ENCODE measurements at regions not wholly inside any gene's neighbourhood (a gene's known extent, or its start where the extent isn't known, plus 50 kb on each side); places are given as distances from the start of the nearest gene placed in this dataset.
A peak's percentile ranks its signal among the peaks of the same experiment; 100 is the strongest.
"Not testable (repeated sequence)": the region's sequence is repeated elsewhere in the genome, so short reads cannot be mapped to it uniquely, and the experiment has no call there.

DNA sequence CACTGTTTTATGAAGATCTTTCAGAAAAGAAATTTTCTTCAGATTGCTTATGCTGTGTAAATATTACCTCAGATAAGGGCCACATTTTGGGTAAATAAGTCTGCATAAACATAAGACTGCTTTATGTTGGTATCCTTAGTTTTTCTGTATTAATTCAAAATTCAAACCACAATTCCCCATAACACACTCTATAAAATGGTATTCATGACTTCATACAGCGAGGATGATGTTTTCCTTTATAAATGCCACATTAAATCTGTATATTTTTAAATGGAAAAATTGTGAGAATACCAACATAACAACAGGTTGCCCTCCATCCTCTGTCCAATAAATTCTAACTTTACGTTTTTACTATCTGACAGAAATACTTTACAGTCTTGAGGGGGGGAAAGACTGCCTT, 248.7 kb upstream of the CXADR start:
- no peak for DNase-seq (ENCODE audit: low read depth, low spot score)

DNA sequence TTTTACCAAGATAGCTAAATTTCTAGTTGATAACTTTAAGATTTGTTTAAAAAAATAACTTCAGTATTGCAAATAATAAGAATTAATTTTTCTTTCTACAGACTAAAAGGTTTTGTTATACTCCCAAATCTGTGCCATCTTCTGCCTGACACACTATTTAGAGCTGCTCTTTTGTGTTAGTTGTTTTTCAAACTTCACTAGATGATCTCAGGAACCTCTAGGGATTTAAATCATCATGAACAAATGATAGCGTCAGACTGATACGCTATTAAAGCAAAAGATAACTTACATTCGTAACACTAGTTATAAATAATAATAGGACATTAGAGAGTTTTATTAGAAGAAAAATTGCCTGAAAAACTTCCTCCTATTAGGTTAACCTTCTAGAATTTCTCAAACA, 243.1 kb upstream of the CXADR start:
- no peak for DNase-seq (ENCODE audit: low read depth, low spot score)

DNA sequence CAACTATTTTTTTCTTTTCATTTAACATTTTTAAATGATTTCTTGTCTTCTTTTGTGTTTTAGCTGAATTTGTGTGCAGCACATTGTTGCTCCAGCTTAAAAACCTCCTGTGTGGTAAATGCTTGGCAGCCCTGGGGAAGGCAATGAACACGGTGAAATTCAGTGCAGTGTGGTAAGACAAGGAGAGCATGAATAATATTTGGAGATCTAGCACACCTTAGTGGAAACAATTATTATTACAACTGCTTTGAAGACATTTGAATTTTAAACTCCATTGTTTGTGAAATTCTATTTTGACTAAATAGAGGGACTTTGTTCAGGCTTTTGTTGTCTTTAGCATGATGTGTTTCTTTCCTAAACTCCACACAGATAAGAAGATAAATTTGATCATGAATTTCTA, 242.6 kb upstream of the CXADR start:
- peak; percentile 36 for DNase-seq (ENCODE audit: low read depth, low spot score)

DNA sequence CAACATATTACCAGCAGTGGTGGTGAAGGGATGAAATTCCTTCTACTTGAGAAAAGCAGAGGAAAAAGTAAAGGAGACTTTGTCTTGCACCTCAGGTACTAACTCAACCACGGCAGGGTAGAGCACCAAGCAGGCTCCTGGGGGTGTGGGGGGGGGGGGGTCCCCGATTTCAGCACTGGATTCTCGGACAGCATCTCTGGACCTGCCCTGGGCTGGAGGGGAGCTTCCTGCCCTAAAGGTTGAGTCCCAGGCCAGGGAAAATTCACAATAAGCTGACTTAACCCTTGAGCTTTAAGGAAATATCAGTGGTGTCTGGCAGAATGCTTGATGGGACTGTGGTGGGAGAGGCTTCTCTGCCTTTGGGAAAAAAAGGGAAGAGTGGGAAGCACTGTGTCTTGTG, 233.2 kb upstream of the CXADR start:
- DNase-seq (ENCODE audit: low read depth, low spot score), result no peak

DNA sequence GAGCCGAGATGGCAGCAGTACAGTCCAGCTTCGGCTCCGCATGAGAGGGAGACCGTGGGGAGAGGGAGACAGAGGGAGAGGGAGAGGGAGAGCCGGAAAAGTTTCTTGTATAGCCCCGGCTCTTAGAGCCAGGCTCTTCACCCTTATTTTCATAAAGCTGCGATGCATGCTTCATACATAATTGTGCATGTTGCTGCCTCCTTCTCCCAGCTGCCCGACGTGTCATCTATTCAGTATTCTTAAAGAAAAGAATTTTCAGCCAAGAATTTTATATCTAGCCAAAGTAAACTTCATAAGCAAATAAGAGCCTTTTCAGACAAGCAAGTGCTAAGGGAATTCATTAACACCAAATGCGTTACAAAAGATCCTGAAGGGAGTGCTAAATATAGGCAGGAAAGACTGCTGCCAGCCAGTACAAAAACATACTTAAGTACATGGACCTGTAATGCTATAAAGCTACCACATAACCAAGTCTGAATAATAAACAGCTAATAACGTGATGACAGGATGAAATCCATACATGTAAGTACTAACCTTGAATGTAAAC, 219.8 kb upstream of the CXADR start:
- not testable (repeated sequence) for DNase-seq (ENCODE audit: low read depth, low spot score)

DNA sequence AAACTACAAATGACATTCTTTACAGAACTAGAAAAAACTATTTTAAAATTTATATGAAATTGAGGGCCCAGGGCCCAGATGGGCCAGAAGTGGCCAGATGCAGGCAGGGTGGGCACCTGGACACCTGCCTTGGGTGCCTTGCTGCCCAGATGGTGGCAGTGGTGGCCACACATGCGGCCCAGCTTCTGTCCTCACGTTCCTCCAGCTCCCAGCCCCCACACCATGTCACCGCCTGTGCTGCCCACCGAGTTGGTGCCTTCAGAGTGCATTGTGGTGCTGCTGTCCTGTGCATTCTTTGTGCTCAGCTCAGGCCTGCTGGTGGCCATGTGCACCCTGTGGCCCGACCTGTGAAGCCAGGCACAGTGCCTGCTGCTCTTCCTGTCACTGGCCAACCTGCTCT, 216.8 kb upstream of the CXADR start:
- DNase-seq (ENCODE audit: low read depth, low spot score), result no peak

DNA sequence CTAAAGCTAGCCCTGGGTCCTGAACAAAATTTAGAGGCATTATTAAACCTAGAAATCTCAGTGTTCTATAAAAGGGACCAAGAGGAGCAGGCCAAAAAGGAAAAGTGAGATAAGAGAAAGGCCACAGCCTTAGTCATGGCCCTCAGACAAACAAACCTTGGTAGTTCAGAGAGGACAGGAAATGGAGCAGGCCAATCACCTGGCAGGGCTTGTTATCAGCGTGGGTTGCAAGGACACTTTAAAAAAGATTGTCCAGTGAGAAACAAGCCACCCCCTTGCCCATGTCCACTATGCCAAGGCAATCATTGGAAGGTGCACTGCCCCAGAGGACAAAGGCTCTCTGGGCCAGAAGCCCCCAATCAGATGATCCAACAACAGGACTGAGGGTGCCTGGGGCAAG, 213.3 kb upstream of the CXADR start:
- not testable (repeated sequence) for DNase-seq (ENCODE audit: low read depth, low spot score)

DNA sequence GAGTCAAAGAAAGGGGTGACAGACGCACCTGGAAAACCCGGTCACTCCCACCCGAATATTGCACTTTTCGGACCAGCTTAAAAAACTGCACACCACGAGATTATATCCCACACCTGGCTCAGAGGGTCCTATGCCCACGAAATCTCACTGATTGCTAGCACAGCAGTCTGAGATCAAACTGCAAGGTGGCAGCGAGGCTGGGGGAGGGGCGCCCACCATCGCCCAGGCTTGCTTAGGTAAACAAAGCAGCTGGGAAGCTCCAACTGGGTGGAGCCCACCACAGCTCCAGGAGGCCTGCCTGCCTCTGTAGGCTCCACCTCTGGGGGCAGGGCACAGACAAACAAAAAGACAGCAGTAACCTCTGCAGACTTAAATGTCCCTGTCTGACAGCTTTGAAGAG, 185.1 kb upstream of the CXADR start:
- not testable (repeated sequence) for DNase-seq (ENCODE audit: low read depth, low spot score)

DNA sequence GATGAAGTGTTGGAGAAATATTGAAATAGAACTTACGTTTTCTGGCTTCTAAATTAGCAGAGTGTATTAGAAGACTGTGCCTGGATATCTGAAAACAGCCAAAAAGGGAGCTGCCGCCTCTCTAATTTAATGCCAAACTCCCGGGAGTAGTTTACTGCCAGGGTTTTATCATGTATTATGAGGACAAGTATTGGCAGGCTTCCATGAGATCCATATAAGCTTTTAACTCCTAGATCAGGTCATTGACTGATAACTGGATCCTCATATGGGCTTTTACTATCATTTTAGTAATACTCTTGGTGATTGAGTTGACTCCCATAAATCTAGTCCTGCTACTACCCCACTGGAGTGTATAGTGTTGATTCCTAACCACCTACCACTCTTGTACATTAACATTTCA, 178.4 kb upstream of the CXADR start:
- no peak for DNase-seq (ENCODE audit: low read depth, low spot score)

DNA sequence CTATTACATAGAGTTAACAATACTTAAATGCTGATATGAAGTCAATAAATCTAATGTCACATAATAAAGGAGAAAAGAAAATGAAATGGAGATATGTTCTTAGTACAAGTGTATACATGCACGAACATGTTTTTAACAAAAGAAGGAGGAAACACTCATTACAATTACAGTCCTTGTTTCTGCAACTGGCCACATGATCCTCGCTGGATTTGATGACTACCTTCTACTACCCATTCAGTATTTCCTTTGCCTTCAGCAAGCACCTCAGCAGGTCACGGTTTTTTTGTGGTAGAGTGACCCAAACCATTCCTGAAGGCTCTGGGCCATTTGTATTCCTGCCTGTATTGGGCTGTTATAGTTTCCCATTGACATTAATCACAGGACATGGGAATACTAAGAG, 172.8 kb upstream of the CXADR start:
- DNase-seq (ENCODE audit: low read depth, low spot score), result no peak

DNA sequence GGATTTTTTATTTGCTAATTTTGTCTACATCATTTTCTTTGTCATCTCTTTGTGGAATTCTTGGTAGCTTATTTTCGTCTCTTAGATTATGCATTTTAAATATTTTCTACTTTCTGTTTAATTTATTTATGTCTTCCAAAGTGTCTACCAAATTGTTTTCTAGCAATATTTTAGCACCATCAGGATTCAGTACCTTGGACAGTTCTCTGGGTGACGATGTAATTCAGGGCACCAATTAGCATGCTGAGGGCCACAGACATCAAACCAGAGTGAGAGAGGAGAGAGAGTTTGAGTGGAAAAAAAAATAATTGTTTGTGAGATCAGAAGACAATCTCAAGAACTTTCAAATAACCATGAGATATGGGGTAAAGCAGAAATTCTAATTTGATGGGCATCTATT, 169.8 kb upstream of the CXADR start:
- no peak for DNase-seq (ENCODE audit: low read depth, low spot score)

DNA sequence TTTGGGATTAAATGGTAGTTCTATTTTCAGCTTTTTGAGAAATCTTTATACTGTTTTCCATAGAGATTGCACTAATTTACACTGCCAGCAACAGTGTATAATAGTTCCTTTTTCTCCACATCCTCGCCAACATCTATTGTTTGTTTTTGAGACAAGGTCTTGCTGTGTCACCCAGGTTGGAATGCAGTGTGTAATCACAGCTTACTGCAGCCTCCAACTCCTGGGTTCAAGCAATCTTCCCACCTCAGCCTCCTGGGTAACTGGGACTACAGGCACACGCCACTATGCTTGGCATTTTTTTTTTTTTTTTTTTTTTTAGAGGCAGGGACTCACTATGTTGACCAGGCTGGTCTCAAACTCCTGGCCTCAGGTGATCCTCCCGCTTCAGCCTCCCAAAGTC, 164.5 kb upstream of the CXADR start:
- no peak for DNase-seq (ENCODE audit: low read depth, low spot score)

DNA sequence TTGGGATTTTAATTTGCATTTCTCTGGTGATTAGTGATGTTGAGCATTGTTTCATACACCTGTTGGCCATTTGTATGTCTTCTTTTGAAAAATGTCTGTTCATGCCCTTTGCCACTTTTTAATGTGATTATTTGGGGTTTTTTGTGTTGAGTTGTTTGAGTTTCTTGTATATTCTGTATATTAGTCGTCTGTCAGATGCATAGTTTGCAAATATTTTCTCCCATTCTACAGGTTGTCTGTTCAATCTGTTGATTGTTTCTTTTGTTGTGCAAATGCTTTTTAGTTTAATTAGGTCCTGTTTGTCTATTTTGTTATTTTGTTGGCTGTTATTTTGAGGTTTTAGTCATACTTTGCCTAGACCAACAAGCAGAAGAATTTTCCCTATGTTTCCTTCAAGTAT, 164.0 kb upstream of the CXADR start:
- no peak for DNase-seq (ENCODE audit: low read depth, low spot score)

DNA sequence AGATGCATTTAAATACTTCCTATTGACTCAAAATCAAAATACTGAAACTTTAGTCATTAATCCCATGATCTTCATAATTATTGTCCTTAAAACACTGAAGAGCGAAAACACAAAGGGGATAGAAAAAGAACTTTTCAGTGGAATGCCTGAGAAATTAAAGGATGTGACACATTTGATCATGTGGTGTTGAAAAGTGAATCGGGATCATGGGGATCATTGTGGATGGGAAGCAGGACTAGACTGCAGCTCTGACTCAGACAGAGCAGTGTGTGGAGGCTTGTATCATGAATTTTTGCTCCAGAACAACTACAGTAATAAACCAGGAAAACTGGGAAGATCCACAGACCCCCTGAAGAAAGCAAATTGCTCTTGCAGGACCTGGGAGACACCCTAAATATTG, 161.1 kb upstream of the CXADR start:
- no peak for DNase-seq (ENCODE audit: low read depth, low spot score)

DNA sequence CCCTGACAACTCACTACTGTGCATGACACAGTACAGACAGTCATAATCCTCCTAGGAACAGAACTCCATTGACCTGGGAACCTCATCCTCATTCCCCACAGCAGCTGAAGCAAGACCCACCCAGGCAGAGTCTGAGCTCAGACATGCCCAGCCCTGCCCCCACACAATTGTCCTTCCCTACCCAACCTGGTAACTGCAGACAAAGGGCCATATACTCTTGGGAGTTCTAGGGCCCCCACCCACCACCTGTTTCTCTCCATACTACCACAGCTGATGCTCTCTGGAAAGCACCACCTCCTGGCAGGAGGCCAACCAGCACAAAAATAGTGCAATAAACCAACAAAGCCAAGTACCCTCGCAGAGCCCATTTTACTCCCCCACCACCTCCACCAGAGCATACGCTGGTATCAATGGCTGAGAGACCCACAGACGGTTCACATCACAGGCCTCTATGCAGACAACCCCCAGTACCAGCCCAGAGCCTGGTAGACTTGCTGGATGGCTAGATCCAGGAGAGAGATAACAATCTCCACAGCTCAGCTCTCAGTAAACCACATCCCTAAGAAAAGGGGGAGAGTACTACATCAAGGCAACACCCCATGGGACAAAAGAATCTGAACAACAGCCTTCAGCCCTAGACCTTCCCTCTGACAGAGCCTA, 159.7 kb upstream of the CXADR start:
- DNase-seq (ENCODE audit: low read depth, low spot score), result no peak

DNA sequence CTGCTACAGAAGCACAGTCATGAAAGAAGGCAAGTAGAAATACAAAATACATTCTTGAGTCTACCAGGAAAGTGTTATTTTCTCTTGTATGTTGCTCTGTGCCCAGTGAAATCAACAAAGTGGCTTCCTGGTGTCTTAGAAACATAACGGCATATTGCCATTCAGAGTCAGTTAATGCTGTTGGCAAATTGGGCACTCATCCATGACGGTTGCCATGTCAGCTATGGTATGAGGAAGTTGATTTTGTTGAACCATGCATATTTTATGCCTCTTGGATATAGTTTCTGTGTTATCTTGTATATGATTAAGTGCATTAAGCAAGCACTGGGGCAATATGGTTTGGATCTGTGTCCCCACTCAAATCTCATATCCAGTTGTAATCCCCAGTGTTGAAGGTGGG, 153.1 kb upstream of the CXADR start:
- no peak for DNase-seq (ENCODE audit: low read depth, low spot score)

DNA sequence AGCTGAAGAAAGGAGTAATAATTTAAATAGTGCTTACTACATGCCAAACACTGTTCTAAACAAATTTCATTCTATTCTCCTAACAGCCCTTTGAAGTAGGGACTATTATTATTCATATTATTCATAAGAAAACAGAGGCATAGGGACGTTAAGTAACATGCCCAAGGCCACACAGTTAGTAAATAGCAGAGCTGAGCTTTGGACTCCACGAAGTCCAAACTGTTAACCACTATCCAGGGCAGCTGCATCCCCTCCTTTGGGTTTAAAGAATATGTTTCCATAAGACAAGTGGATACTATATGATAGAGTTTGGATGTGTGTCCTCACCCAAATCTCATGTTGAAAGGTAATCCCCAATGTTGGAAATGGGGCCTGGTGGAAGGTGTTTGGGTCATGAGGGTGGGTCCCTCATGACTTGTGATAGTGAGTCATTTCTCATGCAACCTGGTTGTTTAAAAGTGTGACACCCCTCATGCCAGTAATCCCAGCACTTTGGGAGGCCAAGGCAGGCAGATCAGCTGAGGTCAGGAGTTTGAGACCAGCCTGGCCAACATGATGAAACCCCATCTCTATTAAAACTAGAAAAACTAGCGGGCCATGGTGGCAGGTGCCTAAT, 144.0 kb upstream of the CXADR start:
- no peak for DNase-seq (ENCODE audit: low read depth, low spot score)

DNA sequence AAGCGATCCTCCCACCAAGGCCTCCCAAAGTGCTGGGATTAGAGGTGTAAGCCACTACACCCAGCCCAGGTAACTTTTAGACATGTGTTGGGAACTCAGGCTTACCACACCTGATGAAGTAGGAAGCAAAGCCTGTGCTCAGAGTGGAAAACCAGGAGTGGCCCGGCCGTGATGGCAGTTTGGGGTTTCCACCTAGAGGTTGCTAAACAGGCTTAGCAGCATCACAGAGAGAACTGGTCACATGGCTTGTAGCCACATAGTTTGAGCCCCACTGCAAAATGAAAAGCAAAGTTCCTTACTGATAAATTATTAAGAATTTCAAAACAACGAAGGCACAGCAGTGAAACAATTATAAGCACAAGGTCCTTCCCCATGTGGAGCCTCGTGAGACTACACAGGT, 142.6 kb upstream of the CXADR start:
- DNase-seq (ENCODE audit: low read depth, low spot score), result no peak

DNA sequence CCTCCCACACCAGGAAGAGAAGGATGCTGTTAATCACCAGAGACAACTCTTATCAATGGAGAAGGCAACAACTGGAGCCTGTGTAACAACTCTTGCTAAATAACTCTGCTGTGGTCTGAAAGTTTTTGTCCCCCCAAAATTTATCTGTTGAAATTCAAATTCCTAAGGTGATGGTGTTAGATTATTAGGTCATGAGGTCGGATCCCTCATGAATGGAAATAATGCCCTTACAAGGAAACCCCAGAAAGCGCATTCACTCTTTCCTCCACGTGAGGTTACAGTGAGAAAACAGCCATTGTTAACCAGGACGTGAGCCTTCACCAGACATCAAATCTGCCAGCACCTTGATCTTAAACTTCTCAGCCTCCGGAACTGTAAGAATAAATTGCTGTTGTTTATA, 141.9 kb upstream of the CXADR start:
- no peak for DNase-seq (ENCODE audit: low read depth, low spot score)

DNA sequence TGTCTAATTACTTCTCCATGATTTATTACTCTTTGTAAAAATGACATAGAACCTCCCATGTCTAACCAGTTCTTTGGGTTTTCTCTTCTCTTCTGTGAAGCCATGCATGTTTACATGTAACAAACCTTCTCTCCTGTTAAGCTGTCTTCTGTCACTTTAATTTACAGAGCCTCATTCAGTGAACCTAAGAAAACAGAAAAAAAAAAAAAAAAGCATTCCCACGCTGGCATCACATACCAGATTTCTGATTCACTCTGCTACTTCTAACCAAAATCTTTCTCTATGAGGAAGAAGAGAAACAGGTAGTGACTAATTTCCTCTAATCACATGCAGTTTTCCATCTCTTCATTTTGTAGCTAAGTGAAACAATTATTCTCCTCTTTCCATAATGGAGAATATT, 141.4 kb upstream of the CXADR start:
- no peak for DNase-seq (ENCODE audit: low read depth, low spot score)

DNA sequence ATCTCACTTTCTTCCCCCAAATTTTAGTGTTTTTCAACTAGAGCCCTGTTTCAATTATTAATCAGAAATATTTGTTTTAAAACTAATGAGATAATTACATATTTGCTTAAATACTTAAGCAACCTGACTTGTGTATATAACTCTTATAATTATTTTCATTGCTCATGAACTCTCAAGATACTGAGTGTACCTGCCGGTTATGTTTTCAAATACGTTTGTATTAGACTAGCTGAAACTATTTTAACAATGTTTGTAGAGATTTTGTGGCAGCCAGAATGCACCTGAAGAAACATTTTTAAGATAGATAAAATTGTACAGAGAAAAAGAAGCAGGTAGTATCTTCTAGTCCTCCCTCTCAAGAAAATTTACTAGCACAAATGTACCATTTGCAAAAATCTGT, 140.6 kb upstream of the CXADR start:
- DNase-seq (ENCODE audit: low read depth, low spot score), result no peak

DNA sequence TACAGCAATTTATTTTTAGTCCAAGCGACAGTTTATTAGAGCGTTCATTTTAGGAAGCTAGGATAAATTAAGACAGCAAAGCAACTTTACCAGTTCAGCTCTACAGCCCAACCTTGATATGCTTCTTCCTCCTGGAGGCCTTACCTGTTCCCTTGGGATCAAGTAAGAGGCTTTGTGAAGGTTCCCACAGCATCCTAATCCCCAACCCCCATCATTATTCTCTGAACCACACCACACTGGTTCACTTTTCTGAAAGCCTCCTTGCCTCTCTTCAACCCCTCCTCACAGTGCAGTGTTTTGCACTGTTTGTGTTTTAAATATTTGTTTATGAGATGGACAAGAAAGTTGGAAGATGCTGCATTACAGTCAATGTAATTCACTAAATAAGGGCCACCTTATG, 126.3 kb upstream of the CXADR start:
- no peak for DNase-seq (ENCODE audit: low read depth, low spot score)

DNA sequence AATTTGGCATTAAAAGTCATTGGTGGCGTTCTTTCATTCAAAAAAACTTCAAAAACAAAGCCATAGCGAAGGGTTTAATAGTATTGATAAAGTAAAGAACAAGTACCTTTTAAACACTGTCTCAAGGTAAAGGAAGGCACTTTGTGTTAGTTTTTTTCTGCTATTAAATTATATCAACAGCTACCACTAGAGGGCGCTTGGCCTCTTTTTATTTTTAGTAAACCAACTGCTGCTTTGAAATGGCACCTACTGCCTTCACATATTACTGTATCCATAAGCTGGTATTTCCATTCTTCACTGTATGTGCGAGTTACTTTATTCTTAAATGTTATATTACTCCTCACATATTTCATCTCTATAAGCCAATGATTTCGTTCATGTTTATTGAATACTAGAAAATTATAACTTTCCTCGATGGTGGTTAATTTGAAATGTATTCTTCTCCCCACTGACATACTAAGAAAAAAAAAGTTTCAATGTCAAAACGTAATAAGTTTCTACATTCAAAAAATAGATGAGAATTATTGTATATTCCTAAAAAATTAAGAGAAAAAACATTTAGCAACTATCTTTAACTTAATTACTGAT, 125.7 kb upstream of the CXADR start:
- DNase-seq (ENCODE audit: low read depth, low spot score), result peak; percentile 52

Data from smooth muscle cell of the brain vasculature (primary cell).